GM12891 (cell line): ENCODE measurements at regions not wholly inside any gene's neighbourhood (a gene's known extent, or its start where the extent isn't known, plus 50 kb on each side); places are given as distances from the start of the nearest gene placed in this dataset.

ENCODE experiments used
- POLR2A ChIP-seq: IDR thresholded peaks from 2 replicates; pipeline ENCODE4 v1.6.1; 2011; ENCODE audit warnings: low read depth, low read length, control low read depth
- POLR2AphosphoS5 ChIP-seq: IDR thresholded peaks from 2 replicates; pipeline ENCODE4 v1.6.1; 2011; ENCODE audit warnings: low read depth, low read length, control low read depth
- POU2F2 ChIP-seq: IDR thresholded peaks from 2 replicates; pipeline ENCODE4 v1.6.1; 2011; ENCODE audit warnings: low read depth, mild to moderate bottlenecking, control low read depth, low read length, moderate library complexity
- SPI1 ChIP-seq: IDR thresholded peaks from 2 replicates; pipeline ENCODE4 v1.6.1; 2011; ENCODE audit warnings: low read depth, low read length, control low read depth
- TAF1 ChIP-seq: IDR thresholded peaks from 2 replicates; pipeline ENCODE4 v1.6.1; 2011; ENCODE audit warnings: low read depth, low read length, control low read depth

DNA sequence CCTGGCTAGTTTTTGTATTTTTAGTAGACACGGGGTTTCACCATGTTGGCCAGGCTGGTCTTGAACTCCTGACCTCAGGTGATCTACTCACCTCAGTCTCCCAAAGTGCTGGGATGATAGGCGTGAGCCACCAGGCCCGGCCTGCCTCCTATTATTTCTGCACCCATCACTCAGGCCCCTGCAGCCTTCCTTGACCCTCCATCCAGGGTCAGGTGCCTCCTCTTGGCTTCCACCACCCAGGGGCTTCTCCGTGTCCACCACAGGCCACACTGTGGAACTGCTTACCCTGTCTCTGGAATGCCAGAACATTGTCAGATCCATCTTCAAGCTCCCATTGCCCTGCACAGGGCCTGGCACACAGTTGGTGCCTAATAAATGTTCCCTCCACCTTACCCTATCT is 75.4 kb upstream of the RTL6 start:
- no peak for TF ChIP-seq POLR2A
- no peak for TF ChIP-seq POLR2AphosphoS5
- no peak for TF ChIP-seq TAF1
- no peak for TF ChIP-seq SPI1
- TF ChIP-seq POU2F2 = no peak
